ENCODE measurements at regions not wholly inside any gene's neighbourhood (a gene's known extent, or its start where the extent isn't known, plus 50 kb on each side); places are given as distances from the start of the nearest gene placed in this dataset.

- DNase-seq (ENCODE audit: low spot score), result no peak
Observed at GRCh38 chr16:79543219-79543618, 57.3 kb downstream of the MAF start.

GRCh38 chr16:79542237-79542774, 58.2 kb downstream of the MAF start:
- DNase-seq (ENCODE audit: low spot score), result peak; percentile 30

DNA sequence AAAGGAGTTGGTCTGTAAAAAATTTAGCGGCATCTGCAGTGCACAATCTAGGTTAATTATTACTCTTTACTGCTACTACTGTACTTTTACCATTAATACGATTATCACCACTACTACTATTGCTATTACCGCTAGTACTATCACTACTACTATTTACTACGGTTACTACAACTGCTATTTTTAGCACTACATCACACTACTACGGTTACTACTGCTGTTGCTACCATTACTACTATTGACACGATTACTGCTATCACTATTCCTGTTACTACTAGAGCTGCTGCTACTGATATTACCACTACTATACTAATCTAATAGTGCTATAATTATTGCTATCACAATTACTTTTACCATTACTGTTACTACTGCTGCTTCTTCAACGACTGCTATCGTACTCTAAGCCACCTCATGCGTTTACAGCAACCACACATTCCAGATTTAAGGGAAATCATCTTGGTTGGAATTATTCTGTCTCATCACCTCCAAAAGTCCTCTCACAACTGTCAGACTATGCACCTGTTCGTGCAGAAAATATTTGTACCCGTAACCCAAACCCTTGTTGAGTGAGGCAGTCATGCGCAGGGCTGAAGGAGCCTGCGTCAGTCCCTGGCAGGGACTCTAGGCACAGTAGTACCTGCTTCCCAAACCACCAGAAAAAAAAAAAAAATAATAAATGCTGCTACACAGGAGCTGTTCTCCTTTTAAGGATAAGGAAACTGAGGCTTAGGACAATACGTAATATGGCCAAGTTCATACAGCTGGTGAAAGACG, 59.5 kb downstream of the MAF start:
- DNase-seq (ENCODE audit: low spot score), result no peak

DNA sequence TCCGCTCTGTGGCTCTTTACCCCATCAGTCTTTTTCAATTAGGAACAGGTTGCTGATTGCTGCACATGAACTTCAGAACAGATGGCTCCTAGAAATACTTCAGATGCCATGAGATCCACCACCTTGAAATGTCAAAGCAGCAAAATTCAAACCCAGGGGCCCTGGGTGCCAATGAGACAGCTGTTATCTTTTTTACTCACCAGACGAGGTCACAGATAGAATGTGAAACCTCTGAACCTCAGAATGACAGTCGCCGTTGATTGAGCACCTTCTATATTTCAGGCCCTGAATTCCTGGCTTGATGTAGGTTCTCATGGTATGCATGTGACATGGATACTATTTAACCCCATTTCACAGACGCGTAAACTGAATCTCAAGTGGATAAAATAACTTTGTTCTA, 63.0 kb downstream of the MAF start:
- DNase-seq (ENCODE audit: low spot score), result no peak

DNA sequence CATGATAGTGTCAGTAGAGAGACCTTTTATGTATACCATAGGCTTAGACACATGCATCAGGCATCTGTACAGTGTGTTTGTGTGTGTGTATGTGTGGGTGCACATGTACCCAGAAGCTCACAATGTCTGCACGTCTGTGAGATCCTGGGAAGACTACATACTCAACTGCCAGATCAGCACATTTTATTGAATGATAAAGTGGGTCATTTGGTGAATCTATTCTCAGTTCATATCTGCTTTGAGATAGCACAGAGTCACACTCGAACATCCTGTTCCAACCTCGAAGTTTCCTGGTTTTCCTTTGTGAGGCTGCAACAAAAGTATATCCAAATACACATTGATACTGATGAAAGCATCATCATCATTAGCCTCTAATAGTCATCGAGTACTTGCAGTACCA, 63.6 kb downstream of the MAF start:
- no peak for DNase-seq (ENCODE audit: low spot score)

DNA sequence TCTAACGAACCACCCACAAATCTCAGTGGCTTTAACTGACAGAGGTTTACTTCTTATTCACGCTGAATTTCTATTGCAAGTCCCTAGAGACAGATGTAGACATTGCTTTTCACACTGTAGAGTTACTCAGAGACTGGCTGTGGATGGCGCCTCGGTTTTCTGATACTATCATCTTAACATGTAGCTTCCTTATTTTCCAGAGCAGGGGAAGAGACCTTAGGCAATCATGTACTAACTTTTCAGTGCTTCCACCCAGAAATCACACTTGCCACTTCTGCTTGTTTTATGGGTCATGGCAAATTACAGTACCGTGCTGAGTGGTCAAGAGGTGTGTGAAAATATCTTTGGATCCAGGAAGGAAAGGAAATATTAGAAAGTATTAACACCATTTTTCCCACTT, 65.4 kb downstream of the MAF start:
- no peak for DNase-seq (ENCODE audit: low spot score)

- no peak for DNase-seq (ENCODE audit: low spot score)
Observed at GRCh38 chr16:79534143-79534542, 66.4 kb downstream of the MAF start.

- no peak for DNase-seq (ENCODE audit: low spot score)
Observed at GRCh38 chr16:79533292-79533691, 67.2 kb downstream of the MAF start.

DNA sequence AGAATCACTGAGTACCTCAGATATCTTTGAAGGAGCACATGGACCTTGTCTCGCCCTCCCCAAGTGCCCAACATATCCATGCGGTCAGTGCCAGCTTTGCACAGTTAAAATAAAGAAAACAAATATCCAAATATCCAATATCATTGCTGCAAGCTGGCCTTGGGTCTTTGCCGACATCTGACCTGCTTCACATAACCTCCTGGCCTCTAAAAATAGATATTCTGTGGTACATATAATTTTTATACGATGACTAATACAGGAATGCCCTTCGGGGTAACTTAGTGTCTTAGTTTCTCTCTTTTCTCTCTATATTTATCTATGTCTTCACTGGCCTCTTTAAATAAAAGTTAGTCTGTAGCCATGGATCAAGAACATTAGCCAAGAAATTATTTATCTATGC, 67.8 kb downstream of the MAF start:
- DNase-seq (ENCODE audit: low spot score), result no peak

DNA sequence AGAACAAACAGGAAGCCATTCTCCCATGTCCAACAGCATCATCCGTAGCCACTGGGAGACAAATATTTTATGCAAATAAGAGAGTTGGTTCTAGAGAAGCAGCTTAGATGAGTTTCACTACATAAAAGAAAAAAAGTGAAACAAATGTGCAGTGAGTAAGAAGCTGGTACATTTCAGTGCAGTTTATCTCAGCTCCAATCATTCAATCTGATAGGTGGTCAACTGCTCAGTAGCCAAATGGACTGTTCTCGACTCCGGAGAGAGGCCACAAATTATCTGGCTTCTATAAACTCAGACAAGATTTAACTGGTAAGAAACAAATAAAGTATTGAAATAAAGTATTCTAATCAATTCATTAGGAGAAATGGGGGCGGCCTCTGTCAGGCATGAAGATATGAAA, 68.3 kb downstream of the MAF start:
- no peak for DNase-seq (ENCODE audit: low spot score)

GRCh38 chr16:79528338-79528737, 72.2 kb downstream of the MAF start:
- peak; percentile 10 for DNase-seq (ENCODE audit: low spot score)

GRCh38 chr16:79523971-79524370, 76.6 kb downstream of the MAF start:
- DNase-seq (ENCODE audit: low spot score), result no peak

- peak; percentile 11 for DNase-seq (ENCODE audit: low spot score)
Observed at GRCh38 chr16:79519448-79519847, 81.1 kb downstream of the MAF start.

DNA sequence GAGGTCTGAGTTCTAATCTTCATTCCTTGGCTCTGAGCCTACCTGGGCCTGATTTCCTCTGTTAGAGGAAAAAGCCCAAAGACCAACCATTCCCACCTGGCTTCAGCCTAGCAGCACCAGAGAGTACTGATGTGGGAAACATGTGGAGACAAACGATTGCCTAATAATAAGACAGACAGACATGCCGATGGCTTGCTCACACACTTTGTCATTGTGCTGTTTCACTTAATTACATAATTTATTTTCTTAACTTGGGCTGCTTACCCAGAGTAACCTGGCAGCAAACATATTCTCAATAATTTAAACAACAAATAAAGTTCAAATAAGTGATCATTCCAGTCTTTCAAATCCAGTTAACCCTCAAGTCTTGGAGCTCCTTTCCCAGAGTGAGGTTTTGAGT, 83.4 kb downstream of the MAF start:
- DNase-seq (ENCODE audit: low spot score), result no peak

GRCh38 chr16:79510879-79511278, 89.7 kb downstream of the MAF start:
- DNase-seq (ENCODE audit: low spot score), result no peak

GRCh38 chr16:79509906-79510305, 90.6 kb downstream of the MAF start:
- DNase-seq (ENCODE audit: low spot score), result no peak

DNA sequence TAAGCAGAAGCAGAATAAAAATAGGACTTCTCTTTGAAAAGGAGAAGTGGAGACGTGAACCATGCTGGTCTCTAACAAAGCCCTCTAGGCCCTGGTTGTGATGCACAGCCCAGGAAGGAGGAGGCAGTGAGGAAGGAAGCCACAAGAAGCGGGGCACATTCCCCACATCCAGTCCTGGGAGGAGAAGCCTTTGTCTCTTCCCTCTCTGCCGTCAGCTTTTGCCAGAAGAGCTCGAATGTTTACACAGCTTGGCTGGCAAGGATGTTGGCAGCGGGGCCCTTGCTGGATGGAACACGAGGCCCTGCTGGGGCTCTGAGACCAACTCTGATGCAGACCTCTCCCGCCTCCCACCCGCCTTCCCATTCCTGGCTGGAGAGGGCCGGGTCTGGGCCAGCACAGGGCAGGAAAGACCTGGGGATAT, 91.3 kb downstream of the MAF start:
- DNase-seq (ENCODE audit: low spot score), result peak; percentile 64

DNA sequence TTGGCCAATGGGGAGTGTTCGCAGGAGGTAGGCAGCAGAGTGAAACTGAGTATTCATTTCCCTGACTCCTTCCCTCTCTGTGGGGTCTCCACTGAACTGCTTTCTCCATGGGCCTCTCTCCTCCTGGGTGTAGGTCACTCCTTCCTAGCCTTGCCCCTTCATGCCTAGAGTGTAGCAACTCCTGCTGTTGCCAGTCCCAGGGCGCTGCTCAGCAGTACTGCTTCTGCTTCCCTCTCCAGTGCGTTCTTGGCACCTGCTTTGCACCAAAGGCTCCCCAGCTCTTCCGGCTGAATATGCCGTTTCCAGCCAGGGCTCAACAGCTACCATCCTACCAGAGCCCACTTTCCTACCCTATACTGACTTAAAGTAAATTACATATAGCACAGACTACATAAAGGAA, 92.2 kb downstream of the MAF start:
- DNase-seq (ENCODE audit: low spot score), result no peak

DNA sequence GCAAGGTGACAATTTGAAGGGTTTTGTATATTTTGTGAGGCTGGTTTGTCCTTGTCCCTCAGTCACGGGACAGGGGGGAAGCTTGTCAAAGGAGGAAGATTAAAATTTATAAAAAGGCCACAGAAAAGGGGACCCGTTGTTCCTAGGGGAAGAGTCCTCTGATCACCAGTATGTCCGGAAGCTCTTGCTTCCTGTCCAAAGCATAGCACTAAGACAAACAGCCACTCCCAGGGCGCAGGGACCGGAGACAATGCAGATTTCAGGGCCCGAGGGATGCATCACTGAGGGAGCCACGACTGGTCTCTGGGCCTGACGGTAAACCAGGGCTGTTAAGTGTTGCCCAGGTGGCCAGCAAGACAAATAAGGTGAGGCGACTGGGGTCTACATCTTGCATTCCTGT, 95.2 kb downstream of the MAF start:
- no peak for DNase-seq (ENCODE audit: low spot score)

DNA sequence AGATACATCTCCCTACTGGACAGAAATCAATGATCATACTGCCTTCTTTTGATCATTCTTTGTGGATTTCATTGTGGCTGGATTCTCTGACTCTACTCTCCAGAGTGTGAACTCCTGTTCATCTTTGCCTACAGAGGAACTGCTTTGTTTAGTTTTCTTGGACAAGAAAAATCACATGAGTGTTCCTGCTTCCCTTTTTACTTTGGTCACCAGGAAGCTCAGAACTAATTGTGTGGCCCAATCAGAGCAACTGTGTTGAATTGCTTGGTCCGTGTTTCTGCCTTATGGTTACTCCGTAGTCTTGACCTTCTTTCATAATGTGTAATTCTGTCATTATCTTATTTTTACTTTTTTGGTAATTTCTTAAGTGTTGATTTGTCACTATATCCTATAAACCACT, 97.0 kb downstream of the MAF start:
- no peak for DNase-seq (ENCODE audit: low spot score)

GRCh38 chr16:79501446-79501845, 99.1 kb downstream of the MAF start:
- no peak for DNase-seq (ENCODE audit: low spot score)

DNA sequence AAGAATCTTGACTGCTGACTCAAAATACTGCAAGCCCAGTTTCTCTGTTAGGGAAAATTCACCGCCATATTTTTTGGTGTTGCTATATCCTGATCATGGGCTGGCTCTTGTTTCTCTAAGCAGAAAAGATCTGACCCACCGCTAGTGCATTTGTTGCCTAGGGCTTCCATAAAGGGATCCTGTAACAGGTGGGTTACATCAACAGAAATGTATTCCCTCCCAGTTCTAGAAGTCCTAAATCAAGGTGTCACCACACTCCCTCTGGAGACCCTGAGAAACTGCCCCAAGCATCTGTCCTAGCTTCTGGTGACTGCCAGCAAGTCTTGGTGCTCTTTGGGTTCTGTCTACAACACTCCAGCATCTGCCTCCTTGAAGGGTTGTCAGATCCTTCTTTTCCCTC, 99.7 kb downstream of the MAF start:
- DNase-seq (ENCODE audit: low spot score), result no peak

DNA sequence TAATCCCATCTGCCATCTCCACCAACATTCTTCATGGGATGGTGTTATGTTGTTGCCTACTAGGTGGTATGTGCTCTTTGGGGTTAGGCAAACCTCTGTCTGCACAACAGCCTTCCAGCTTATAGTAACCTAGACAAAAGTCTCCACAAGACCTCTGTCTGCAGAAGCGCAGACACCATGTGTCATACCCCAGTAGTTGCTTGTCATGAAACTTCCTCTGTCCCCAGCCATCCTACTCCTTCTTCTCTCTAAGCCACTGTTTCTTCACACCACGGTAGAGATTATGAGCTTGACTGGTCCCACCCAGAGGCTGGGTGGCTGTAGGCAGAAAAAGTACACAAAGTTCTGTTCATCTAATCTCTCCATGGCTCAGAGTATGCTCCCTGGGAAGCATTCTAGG, 100.3 kb downstream of the MAF start:
- no peak for DNase-seq (ENCODE audit: low spot score)

GRCh38 chr16:79498928-79499327, 101.6 kb downstream of the MAF start:
- no peak for DNase-seq (ENCODE audit: low spot score)
